Heart right ventricle (tissue), 16 donors: ENCODE measurements at regions not wholly inside any gene's neighbourhood (a gene's known extent, or its start where the extent isn't known, plus 50 kb on each side); places are given as distances from the start of the nearest gene placed in this dataset.
"Not testable (repeated sequence)": the region's sequence is repeated elsewhere in the genome, so short reads cannot be mapped to it uniquely, and the experiment has no call there.

Experiments
- ATAC-seq, 8 donors: fragments of 200-7000 bp; cut with Tn5 transposase; one replicate each; pipeline ENCODE4 v1.9.1; 2020; ENCODE audit warnings: mild to moderate bottlenecking in 8 of 8, moderate library complexity in 8 of 8, moderate number of reproducible peaks in 1 of 8
- DNase-seq, 2 donors: peaks; one replicate each; pipeline ENCODE4 v3.0.0-alpha.2; 2020
- H3K27ac ChIP-seq, 10 donors: fragments of 200-600 bp; sonication (generic) in 2 of 10; one replicate each; pipeline versions ENCODE4 v1.5.0 to v1.8.0; 2020 to 2022; ENCODE audit warnings: mild to moderate bottlenecking in 3 of 10
- H3K27me3 ChIP-seq, 7 donors: fragments of 200-600 bp; one replicate each; pipeline ENCODE4 v1.8.0; 2021 to 2022; ENCODE audit warnings: mild to moderate bottlenecking in 2 of 7
- H3K36me3 ChIP-seq, 9 donors: fragments of 200-600 bp; sonication (generic) in 1 of 9; one replicate each; pipeline versions ENCODE4 v1.5.0 to v1.8.0; 2020 to 2022; ENCODE audit warnings: mild to moderate bottlenecking in 2 of 9
- H3K4me1 ChIP-seq, 9 donors: fragments of 200-600 bp; sonication (generic) in 1 of 9; one replicate each; pipeline versions ENCODE4 v1.5.0 to v1.8.0; 2020 to 2022; ENCODE audit warnings: mild to moderate bottlenecking in 4 of 9
- H3K4me3 ChIP-seq, 10 donors: fragments of 200-600 bp; sonication (generic) in 2 of 10; one replicate each; pipeline versions ENCODE4 v1.5.0 to v1.8.0; 2020 to 2022; ENCODE audit warnings: mild to moderate bottlenecking in 7 of 10, moderate library complexity in 2 of 10
- H3K9me3 ChIP-seq, 11 donors: fragments of 200-600 bp in 10 of 11; sonication (generic) in 2 of 11; one replicate each; pipeline versions ENCODE4 v1.5.0 to v1.8.0; 2013 to 2022; ENCODE audit warnings: mild to moderate bottlenecking in 2 of 11, control low read depth in 1 of 11, moderate library complexity in 1 of 11
- CTCF ChIP-seq, 9 donors: fragments of 200-600 bp; sonication (generic) in 2 of 9; IDR thresholded peaks; one replicate each; pipeline versions ENCODE4 v1.5.0 to v1.8.0; 2021 to 2022; ENCODE audit warnings: antibody characterized with exemption in 9 of 9, mild to moderate bottlenecking in 5 of 9, moderate library complexity in 1 of 9
- WGBS, 2 donors: extraction: QIAGEN DNeasy Blood & Tissue Kit; methylation state at CpG; one replicate each; pipeline ENCODE4 v1.1.7; 2013; ENCODE audit warnings: inconsistent platforms in 1 of 2; 5-methylcytosine and 5-hydroxymethylcytosine counted together
- intact Hi-C, 10 donors: fragments of 100-400 bp; cut with DNase I; formaldehyde crosslinking; loops; one replicate each; pipeline versions ENCODE4 v1.11.1 to v1.14.2; 2022
- donor health status: Arrhythmogenic right ventricular cardiomyopathy.
- donor health status: ischemic (EF 13 %, LVEDD 7.1; RV severe dilation, severe dysfunction).
- donor health status: healthy with polysubstance abuse.
- donor health status: DM: no; HTN: yes; CAD: no.
- donor health status: DM: no; HTN: no; CAD: no.
- donor health status: ischemic (EF 25% LVEDD 6.9; RV normal size, moderate dysfunction).
- donor health status: ischemic (EF 25% LVEDD 5.7; RV mildly dilated, moderate dysfunction).
- donor health status: healthy.
- donor health status: DM: yes; HTN: yes; CAD: no.
- donor health status: Ischemic cardiomyopathy.
- donor health status: ischemic (EF 35%, LVEDD 5.7; RV mildly dilated, moderate dysfunction).
- donor health status: nonischemic (EF 11% LVEDD 7.7; RV severe dilation, severe dysfunction).
- donor health status: DM: yes; HTN: yes; CAD: no.
- donor health status: PGD.
- donor health status: ischemic (EF 29% LVEDD 5.4; RV normal size, mild dysfunction).
- donor health status: nonischemic (EF 23%, LVEDD 6.1; RV moderate dilation, normal function).

GRCh38 chr2:13332060-13332459 lies 615.3 kb downstream of the TRIB2 start:
- TF ChIP-seq CTCF (IDR thresholded peaks at IDR 0.05): no peak
- ATAC-seq: no peak
- H3K4me3 ChIP-seq: no peak overlapping the region
- H3K27me3 ChIP-seq: no peaks in the 10 kb centered on the region
- 67 to 75% methylated on average over 2 of the region's 2 CpGs for WGBS, 2 donors
- H3K27ac ChIP-seq: no peak overlapping the region
- intact Hi-C loops: no loop called here
- H3K4me1 ChIP-seq: no peaks in the 10 kb centered on the region
- no peaks in the 10 kb centered on the region for H3K36me3 ChIP-seq
- peaks cover 0 to 9% (median 0%) of the 10 kb centered on the region in 11 donors for H3K9me3 ChIP-seq
- DNase-seq: no peak

- DNase-seq, intact Hi-C loops, ATAC-seq, H3K27ac ChIP-seq, H3K4me1 ChIP-seq, H3K27me3 ChIP-seq, H3K4me3 ChIP-seq, H3K36me3 ChIP-seq: not testable (repeated sequence)
- peaks cover 0 to 22% (median 0%) of the 10 kb centered on the region in 11 donors for H3K9me3 ChIP-seq
Measured at GRCh38 chr2:13334071-13334470, 617.3 kb downstream of the TRIB2 start.

GRCh38 chr2:13334545-13334944 lies 617.8 kb downstream of the TRIB2 start:
- Histone ChIP-seq H3K9me3 (peaks cover 0 to 22% (median 0%) of the 10 kb centered on the region in 11 donors), H3K4me3 (no peak overlapping the region), H3K27ac (no peak overlapping the region), H3K4me1 (no peaks in the 10 kb centered on the region), H3K36me3 (no peaks in the 10 kb centered on the region), H3K27me3 (no peaks in the 10 kb centered on the region)
- intact Hi-C loops: no loop called here
- TF ChIP-seq CTCF (IDR thresholded peaks at IDR 0.05): no peak
- DNase-seq (no peak), ATAC-seq (no peak)

GRCh38 chr2:13335862-13336535 lies 619.3 kb downstream of the TRIB2 start:
- Histone ChIP-seq H3K36me3 (no peaks in the 10 kb centered on the region), H3K4me1 (no peaks in the 10 kb centered on the region), H3K9me3 (peaks cover 0 to 22% (median 0%) of the 10 kb centered on the region in 11 donors), H3K4me3 (no peak overlapping the region), H3K27me3 (no peaks in the 10 kb centered on the region), H3K27ac (no peak overlapping the region)
- DNase-seq (no peak), ATAC-seq (no peak)
- 84 to 85% methylated on average over 2 of the region's 2 CpGs for WGBS, 2 donors
- intact Hi-C loops: no loop called here
- no peak for TF ChIP-seq CTCF (IDR thresholded peaks at IDR 0.05)

- intact Hi-C loops: no loop called here
- Histone ChIP-seq H3K4me3 (no peak overlapping the region), H3K9me3 (peaks cover 0 to 5% (median 0%) of the 10 kb centered on the region in 11 donors), H3K36me3 (no peaks in the 10 kb centered on the region), H3K4me1 (no peaks in the 10 kb centered on the region), H3K27me3 (no peaks in the 10 kb centered on the region), H3K27ac (no peak overlapping the region)
- TF ChIP-seq CTCF (IDR thresholded peaks at IDR 0.05): no peak
- DNase-seq (no peak), ATAC-seq (no peak)
- WGBS, 2 donors: 69 to 81% methylated on average over 2 of the region's 2 CpGs
Measured at GRCh38 chr2:13351068-13351467, 634.3 kb downstream of the TRIB2 start.
